ENCODE measurements at regions not wholly inside any gene's neighbourhood (a gene's known extent, or its start where the extent isn't known, plus 50 kb on each side); places are given as distances from the start of the nearest gene placed in this dataset.

DNA sequence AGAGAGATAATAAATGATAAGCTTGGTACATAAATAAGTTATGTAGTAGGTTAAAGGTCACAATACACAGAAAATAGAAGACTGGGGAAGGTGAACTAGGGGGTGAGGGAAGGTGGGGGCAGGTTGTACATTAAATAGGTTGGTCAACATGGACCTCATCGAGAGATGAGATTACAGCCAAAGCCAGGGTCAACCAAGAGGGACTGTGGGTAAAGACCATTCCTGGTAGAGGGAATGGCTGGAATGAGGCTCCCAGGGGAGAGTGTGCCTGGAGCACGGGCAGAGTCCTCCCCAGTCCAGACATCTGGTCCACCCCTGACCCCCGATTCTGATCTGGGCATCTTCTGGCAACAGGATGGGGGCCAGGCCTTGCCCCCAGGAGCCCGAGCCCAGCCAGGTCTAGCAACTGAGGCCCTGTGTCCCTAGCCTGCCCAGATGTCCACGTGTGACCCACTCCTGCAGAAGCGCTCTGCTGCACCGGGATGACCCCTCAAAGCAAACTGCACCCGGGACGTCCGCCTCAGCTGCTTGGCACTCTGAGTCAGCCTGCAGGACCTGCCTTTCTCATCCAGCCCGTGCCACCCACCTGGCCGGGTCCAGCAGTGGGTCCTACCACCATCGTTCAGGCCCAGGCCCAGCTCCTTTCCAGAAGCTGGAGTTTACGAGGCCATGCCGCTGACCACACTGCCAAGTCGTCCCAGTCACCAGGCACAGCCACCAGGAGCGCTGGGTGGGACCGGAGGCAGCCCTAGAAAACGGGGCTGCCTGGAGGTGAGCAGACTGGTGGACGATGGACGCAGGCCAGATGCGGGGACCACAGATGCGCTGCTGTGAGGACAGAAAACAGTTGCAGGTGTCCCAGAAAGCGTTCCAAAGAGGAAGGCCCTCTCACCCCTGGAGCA, 56.2 kb upstream of the ID2 start:
- intact Hi-C loops (cut with DNase I) = no loop called here
- Histone ChIP-seq H3K4me1 (no peaks in the 10 kb centered on the region), H3K9me3 (no peaks in the 10 kb centered on the region), H3K27ac (no peak overlapping the region), H3K27me3 (no peaks in the 10 kb centered on the region), H3K4me3 (no peak overlapping the region), H3K36me3 (no peaks in the 10 kb centered on the region)
- 72 to 91% methylated on average over 7 to 9 of the region's 24 CpGs for WGBS, 2 donors
- no peak for DNase-seq
- TF ChIP-seq, protein P1, sequence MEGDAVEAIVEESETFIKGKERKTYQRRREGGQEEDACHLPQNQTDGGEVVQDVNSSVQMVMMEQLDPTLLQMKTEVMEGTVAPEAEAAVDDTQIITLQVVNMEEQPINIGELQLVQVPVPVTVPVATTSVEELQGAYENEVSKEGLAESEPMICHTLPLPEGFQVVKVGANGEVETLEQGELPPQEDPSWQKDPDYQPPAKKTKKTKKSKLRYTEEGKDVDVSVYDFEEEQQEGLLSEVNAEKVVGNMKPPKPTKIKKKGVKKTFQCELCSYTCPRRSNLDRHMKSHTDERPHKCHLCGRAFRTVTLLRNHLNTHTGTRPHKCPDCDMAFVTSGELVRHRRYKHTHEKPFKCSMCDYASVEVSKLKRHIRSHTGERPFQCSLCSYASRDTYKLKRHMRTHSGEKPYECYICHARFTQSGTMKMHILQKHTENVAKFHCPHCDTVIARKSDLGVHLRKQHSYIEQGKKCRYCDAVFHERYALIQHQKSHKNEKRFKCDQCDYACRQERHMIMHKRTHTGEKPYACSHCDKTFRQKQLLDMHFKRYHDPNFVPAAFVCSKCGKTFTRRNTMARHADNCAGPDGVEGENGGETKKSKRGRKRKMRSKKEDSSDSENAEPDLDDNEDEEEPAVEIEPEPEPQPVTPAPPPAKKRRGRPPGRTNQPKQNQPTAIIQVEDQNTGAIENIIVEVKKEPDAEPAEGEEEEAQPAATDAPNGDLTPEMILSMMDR (IDR thresholded peaks at IDR 0.05) = no peak
- no peak for TF ChIP-seq POLR2A (IDR thresholded peaks at IDR 0.05)

DNA sequence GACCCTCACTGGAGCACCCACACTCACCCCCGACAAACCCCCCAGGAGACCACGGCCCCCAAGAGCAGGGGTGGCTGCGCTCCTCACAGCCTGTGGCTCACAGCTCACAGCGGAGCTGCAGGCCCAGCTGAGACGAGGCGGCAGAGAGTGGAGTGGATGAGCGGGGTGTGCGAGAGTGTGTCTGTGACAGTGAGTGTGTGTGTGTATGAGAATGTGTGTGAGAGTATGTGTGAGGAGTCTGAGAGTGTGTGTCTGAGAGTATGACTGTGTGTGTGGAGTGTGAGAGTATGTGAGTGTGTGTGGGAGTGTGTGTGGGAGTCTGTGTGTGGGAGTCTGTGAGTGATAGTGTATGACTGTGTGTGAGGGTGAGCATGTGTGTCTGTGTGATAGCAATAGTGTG, 55.3 kb upstream of the ID2 start:
- no peaks in the 10 kb centered on the region for H3K4me1 ChIP-seq
- no peak for TF ChIP-seq POLR2A (IDR thresholded peaks at IDR 0.05)
- TF ChIP-seq, protein P1 (IDR thresholded peaks at IDR 0.05) = no peak
- H3K36me3 ChIP-seq = no peaks in the 10 kb centered on the region
- H3K27me3 ChIP-seq = no peaks in the 10 kb centered on the region
- H3K9me3 ChIP-seq = no peaks in the 10 kb centered on the region
- intact Hi-C loops (cut with DNase I) = no loop called here
- no peak overlapping the region for H3K4me3 ChIP-seq
- 96 to 97% methylated on average over 6 to 7 of the region's 8 CpGs for WGBS, 2 donors
- DNase-seq = no peak
- H3K27ac ChIP-seq = no peak overlapping the region

DNA sequence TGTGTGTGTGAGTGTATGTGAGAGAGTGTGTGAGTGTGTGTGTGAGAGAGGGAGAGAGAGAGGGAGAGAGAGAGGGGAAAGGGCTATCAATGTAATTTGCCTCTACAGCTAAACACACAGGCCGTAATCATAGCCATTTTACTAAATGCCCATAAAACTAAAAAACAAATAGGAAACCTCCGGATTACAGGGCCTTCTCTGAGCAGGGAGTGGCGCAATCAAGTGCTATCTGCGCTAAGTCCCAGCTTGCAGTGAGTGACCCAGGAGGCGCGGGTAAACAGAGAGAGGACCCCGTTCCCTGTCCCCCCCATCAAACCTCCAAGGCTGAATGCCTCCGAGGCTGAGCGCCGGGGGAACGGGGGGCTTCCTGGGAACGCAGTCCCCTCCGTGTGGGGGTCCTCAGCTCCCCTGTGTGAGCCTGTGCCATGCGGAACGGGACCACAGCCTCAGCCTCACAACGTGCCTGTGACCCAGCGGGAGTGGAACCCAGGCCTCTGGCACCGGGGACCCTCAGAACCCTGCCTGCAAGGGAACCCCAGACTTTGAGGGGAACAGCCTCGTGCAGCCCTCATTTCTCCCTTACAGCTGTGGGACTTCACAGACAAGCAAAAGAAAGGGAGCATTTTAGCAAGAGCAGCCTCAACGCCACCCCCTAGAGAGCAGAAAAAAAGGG, 54.7 kb upstream of the ID2 start:
- H3K27ac ChIP-seq = no peak overlapping the region
- H3K9me3 ChIP-seq = no peaks in the 10 kb centered on the region
- H3K4me1 ChIP-seq = no peaks in the 10 kb centered on the region
- intact Hi-C loops (cut with DNase I) = no loop called here
- no peaks in the 10 kb centered on the region for H3K27me3 ChIP-seq
- DNase-seq = no peak
- TF ChIP-seq POLR2A (IDR thresholded peaks at IDR 0.05) = no peak
- TF ChIP-seq, protein P1 (IDR thresholded peaks at IDR 0.05) = no peak
- no peak overlapping the region for H3K4me3 ChIP-seq
- no peaks in the 10 kb centered on the region for H3K36me3 ChIP-seq
- WGBS, 2 donors = 78 to 90% methylated on average over 7 to 8 of the region's 20 CpGs

DNA sequence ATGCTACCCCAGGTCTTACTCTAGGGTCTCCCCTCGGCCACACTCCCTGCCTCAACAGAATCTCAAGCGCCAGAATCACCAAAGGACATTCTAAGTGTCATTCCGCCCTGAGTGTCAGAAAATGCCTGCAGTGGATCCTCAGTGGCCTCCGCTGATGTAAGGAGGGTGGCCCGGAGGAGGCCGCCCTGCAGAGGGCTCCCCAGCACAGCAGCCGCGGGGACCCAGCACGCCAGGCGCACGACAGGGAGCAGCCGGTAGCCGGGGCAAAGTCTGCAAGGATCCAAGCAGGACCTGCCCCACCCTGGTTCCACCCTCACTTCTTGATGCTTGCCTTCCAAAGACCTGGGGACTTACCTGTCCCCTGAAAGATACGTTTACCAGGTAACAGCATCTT, 54.2 kb upstream of the ID2 start:
- H3K9me3 ChIP-seq = no peaks in the 10 kb centered on the region
- DNase-seq = no peak
- no peak for TF ChIP-seq POLR2A (IDR thresholded peaks at IDR 0.05)
- TF ChIP-seq, protein P1 (IDR thresholded peaks at IDR 0.05) = no peak
- no peak overlapping the region for H3K4me3 ChIP-seq
- WGBS, 2 donors = 85% methylated on average over 3 of the region's 14 CpGs; no CpG with 5 or more reads in 1 of the 2 donors
- no peak overlapping the region for H3K27ac ChIP-seq
- H3K36me3 ChIP-seq = no peaks in the 10 kb centered on the region
- no peaks in the 10 kb centered on the region for H3K4me1 ChIP-seq
- H3K27me3 ChIP-seq = no peaks in the 10 kb centered on the region
- intact Hi-C loops (cut with DNase I) = no loop called here

DNA sequence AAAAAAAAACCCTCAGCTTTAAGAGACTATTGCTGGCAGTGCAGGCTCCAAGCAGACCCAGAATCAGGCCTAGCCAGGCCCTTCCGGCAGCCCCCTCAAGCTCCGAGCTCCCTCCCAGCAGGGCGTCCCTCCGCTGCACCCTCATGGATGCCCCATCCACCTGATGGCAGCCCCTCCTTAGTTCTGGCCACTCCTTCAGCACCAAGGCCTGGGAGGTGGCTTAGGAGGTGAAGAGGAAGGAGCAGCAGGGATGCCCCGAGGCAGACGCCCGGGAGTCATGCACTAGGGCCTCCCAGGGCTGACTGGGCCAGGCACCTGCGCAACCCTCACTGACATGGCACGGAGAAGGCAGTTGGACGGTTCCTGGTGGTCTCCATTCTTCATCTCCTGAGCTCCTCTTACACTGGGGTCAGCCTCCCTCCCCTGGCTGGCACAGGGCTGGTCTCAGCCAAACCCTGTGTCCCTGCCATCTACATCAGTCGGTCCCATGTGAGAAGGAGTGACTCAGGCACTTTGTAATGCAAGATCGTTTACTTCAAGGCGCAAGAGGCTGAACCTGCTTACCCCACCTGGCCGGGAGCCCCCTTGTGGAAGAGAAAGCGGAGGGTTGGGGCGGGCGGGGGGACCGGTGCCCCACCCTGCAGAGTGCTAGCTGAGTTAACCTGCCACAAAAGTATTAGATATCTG, 53.5 kb upstream of the ID2 start:
- H3K27ac ChIP-seq = no peak overlapping the region
- no peak for DNase-seq
- no peaks in the 10 kb centered on the region for H3K9me3 ChIP-seq
- TF ChIP-seq, protein P1 (IDR thresholded peaks at IDR 0.05) = no peak
- TF ChIP-seq POLR2A (IDR thresholded peaks at IDR 0.05) = no peak
- no peaks in the 10 kb centered on the region for H3K36me3 ChIP-seq
- H3K27me3 ChIP-seq = no peaks in the 10 kb centered on the region
- H3K4me3 ChIP-seq = no peak overlapping the region
- intact Hi-C loops (cut with DNase I) = no loop called here
- 79 to 85% methylated on average over 4 to 7 of the region's 18 CpGs for WGBS, 2 donors
- H3K4me1 ChIP-seq = no peaks in the 10 kb centered on the region
